ENCODE measurements at regions not wholly inside any gene's neighbourhood (a gene's known extent, or its start where the extent isn't known, plus 50 kb on each side); places are given as distances from the start of the nearest gene placed in this dataset.

DNA sequence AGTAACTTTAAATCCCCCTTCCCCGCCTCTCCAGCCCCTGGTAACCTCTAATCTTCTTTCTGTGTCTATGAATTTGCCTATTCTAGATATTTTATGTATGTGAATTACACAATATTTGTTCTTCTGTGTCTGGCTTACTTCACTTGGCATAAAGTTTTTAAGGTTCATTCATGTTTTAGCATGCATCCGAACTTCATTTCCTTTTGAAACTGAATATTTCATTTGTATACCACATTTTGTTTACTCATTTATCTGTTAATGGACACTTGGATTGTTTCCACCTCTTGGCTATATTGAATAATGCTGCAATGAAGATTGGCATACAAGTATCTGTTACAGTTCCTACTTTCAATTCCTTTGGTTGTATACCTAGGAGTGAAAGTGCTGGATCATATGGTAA, 205.3 kb downstream of the TM2D1 start:
- DNase-seq, result no peak

DNA sequence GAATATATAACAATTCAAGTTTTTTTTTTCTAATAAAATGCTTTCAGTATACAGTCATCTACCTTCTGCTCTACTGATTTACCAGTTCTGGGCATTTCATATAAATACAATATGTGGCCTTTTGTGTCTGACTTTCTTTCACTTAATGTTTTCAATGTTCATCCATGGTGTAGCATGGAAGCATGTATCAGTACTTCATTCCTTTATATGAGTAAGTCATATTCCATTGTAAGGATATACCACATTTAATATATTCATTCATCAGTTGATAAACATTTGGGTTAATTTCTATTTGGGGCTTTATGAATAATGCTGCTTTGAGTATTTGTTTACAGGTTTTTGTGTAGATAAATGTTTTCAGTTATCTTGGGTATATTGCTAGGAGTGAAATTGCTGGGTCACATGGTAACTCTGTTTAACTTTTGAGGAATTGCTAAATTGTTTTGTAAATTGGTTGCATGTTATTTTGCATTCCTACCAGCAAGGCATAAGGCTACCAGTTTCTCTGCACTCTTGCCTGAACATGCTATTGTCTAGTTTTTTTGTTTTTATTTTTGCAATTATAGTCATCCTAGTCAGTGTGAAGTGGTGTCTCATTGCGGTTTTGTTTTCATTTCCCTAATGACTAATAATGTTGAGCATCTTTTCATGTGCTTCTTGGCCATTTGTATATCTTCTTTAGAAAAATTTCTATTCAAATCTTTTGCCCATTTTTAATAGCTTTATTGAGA, 206.1 kb downstream of the TM2D1 start:
- DNase-seq, result no peak

DNA sequence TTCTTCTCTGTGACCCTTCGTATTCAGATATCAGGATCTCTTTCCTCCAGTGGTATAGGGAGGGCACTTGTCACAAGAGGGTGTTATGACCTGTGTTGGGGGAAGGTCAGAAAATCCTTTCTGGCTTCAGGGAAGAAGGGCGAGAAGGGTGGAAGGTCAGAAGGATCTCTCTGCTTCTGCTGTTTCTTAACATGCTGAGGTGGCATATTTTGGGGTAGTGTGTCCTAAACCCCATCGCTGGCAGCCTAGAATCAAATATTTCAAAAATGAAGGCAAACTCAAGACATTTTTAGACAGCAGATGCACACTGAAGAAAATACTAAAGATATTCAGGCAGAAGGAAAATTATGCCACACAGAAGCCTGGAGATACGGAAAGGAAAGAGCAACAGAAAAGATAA, 207.6 kb downstream of the TM2D1 start:
- DNase-seq, result no peak

DNA sequence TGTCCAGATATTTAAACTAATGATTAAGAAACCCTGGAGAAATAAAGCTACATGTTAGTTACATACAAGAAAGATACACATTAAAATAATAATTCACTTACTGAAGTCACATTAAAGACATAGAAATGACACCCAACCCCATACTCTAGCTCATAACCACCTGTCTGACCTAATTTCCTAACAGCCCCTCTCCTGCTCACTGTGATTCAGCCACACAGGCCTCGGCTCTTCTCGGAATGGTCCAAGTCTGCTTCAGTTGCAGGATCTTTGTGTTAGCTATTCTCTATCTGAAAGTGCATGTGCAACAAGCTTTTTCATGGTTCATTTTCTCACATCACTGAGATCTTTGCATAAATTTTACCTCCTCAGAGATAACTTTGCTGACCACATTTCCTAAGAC, 209.8 kb downstream of the TM2D1 start:
- no peak for DNase-seq
